Bronchial epithelial cell (primary cell): ENCODE measurements at regions not wholly inside any gene's neighbourhood (a gene's known extent, or its start where the extent isn't known, plus 50 kb on each side); places are given as distances from the start of the nearest gene placed in this dataset.

Experiments
- DNase-seq: peaks from one replicate; pipeline ENCODE4 v3.0.0-alpha.2; 2010; ENCODE audit warnings: low read depth
- FAIRE-seq: peaks from 2 replicates; lab custom pipeline; 2011; peaks lifted over from hg19 to GRCh38; lab: Jason Lieb, UNC
- H3K27me3 ChIP-seq: 2 replicates; pipeline ENCODE4 v1.5.1; 2011; ENCODE audit warnings: low read length; ENCODE audit not compliant: control insufficient read depth, insufficient read depth
- H3K36me3 ChIP-seq: 2 replicates; pipeline ENCODE4 v1.5.1; 2011; ENCODE audit warnings: low read length; ENCODE audit not compliant: control insufficient read depth, insufficient read depth
- H3K4me3 ChIP-seq: 2 replicates; pipeline ENCODE4 v1.5.1; 2011; ENCODE audit warnings: mild to moderate bottlenecking, low read depth, low read length, control low read depth
- CTCF ChIP-seq: IDR thresholded peaks from 2 replicates; pipeline ENCODE4 v1.5.1; 2011; ENCODE audit warnings: mild to moderate bottlenecking, moderate library complexity, low read length, control low read depth, inconsistent platforms; ENCODE audit not compliant: insufficient read depth, severe bottlenecking

GRCh38 chr6:95244751-95245150 lies 332.6 kb upstream of the MANEA start:
- FAIRE-seq (no peak), DNase-seq (peak; percentile 96)
- H3K4me3 ChIP-seq = no peak overlapping the region
- no peak for TF ChIP-seq CTCF
- H3K27me3 ChIP-seq = no peaks in the 10 kb centered on the region
- no peaks in the 10 kb centered on the region for H3K36me3 ChIP-seq

- no peak overlapping the region for H3K4me3 ChIP-seq
- no peak for DNase-seq
- no peak for FAIRE-seq
- no peaks in the 10 kb centered on the region for H3K36me3 ChIP-seq
- H3K27me3 ChIP-seq = no peaks in the 10 kb centered on the region
- no peak for TF ChIP-seq CTCF
Measured at GRCh38 chr6:95248499-95248898, 328.8 kb upstream of the MANEA start.

- H3K4me3 ChIP-seq = no peak overlapping the region
- FAIRE-seq (no peak), DNase-seq (peak; percentile 86)
- H3K36me3 ChIP-seq = no peaks in the 10 kb centered on the region
- no peaks in the 10 kb centered on the region for H3K27me3 ChIP-seq
- TF ChIP-seq CTCF = no peak
Measured at GRCh38 chr6:95249175-95249574, 328.2 kb upstream of the MANEA start.

GRCh38 chr6:95249661-95250060 lies 327.7 kb upstream of the MANEA start:
- FAIRE-seq (no peak), DNase-seq (no peak)
- Histone ChIP-seq H3K4me3 (no peak overlapping the region), H3K27me3 (no peaks in the 10 kb centered on the region), H3K36me3 (no peaks in the 10 kb centered on the region)
- TF ChIP-seq CTCF = no peak

GRCh38 chr6:95263840-95264239 lies 313.5 kb upstream of the MANEA start:
- FAIRE-seq = no peak

More at GRCh38 chr6:95263840-95264239, 313.5 kb upstream of the MANEA start:
- no peak overlapping the region for H3K4me3 ChIP-seq
- no peak for TF ChIP-seq CTCF
- no peak for DNase-seq
- no peaks in the 10 kb centered on the region for H3K27me3 ChIP-seq
- H3K36me3 ChIP-seq = no peaks in the 10 kb centered on the region
